ENCODE measurements at regions not wholly inside any gene's neighbourhood (a gene's known extent, or its start where the extent isn't known, plus 50 kb on each side); places are given as distances from the start of the nearest gene placed in this dataset.

- TF ChIP-seq CTCF (conservative IDR thresholded peaks at IDR 0.05 in 1 of 2, IDR thresholded peaks at IDR 0.05 in 1 of 2; ENCODE audit: extremely low read depth in 1 of 2, insufficient read depth in 1 of 2, low read depth in 1 of 2, low read length in 2 of 2) = no peak
- no peak for TF ChIP-seq EZH2 (IDR thresholded peaks at IDR 0.05; ENCODE audit: borderline replicate concordance, low read length)
These were observed 72.9 kb upstream of the SPIN4 start for GRCh38 chrX:63424063-63424462.
